Left ventricle myocardium inferior (tissue), 1 donor: ENCODE measurements at regions not wholly inside any gene's neighbourhood (a gene's known extent, or its start where the extent isn't known, plus 50 kb on each side); places are given as distances from the start of the nearest gene placed in this dataset.
"Not testable (repeated sequence)": the region's sequence is repeated elsewhere in the genome, so short reads cannot be mapped to it uniquely, and the experiment has no call there.

Experiments
- DNase-seq: peaks from one replicate; pipeline ENCODE4 v3.0.0-alpha.2; 2020
- H3K27ac ChIP-seq: fragments of 200-600 bp; replicated peaks from 2 replicates; pipeline ENCODE4 v1.8.0; 2021
- H3K27me3 ChIP-seq: fragments of 200-600 bp; 2 replicates; pipeline ENCODE4 v1.8.0; 2021; ENCODE audit warnings: low read depth
- H3K36me3 ChIP-seq: fragments of 200-600 bp; 2 replicates; pipeline ENCODE4 v1.8.0; 2021
- H3K4me1 ChIP-seq: fragments of 200-600 bp; 2 replicates; pipeline ENCODE4 v1.8.0; 2021
- H3K4me3 ChIP-seq: fragments of 200-600 bp; 2 replicates; pipeline ENCODE4 v1.8.0; 2021; ENCODE audit warnings: mild to moderate bottlenecking, moderate library complexity
- H3K9me3 ChIP-seq: fragments of 200-600 bp; replicated peaks from 2 replicates; pipeline ENCODE4 v1.8.0; 2021
- intact Hi-C: fragments of 100-400 bp; cut with micrococcal nuclease; formaldehyde crosslinking; loops from one replicate; pipeline ENCODE4 v1.11.0; 2022
- TF ChIP-seq, protein P1 (sequence below): fragments of 200-600 bp; IDR thresholded peaks from 2 replicates; pipeline ENCODE4 v1.8.0; 2021; ENCODE audit warnings: antibody characterized with exemption, mild to moderate bottlenecking, borderline replicate concordance
- donor health status: DM: no; HTN: yes; CAD: no; lungs with severe emphysema.

DNA sequence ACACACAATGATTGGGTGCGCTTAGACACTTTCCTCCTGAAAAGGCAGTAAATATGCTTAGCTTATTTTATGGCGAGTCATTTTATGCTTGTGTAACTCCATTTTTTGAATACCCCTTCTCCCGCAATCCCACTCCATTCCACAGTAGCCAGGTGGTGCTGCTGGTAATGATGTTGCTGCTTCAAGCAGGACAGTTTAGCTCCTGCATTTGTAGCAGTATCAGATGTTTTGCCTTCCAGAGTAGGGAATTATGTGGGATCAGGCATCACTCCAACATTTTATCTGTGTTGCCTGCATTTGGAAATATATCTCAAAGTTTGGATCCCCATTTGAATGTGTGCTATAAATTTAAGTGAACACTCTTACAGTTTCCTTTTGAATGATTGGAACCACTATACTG, 302.1 kb upstream of the SGO1 start:
- peaks cover 33% of the 10 kb centered on the region for H3K9me3 ChIP-seq
- H3K4me3 ChIP-seq: no peak overlapping the region
- no peaks in the 10 kb centered on the region for H3K4me1 ChIP-seq
- intact Hi-C loops: no loop called here
- no peaks in the 10 kb centered on the region for H3K36me3 ChIP-seq
- H3K27me3 ChIP-seq: no peaks in the 10 kb centered on the region
- no peak overlapping the region for H3K27ac ChIP-seq
- DNase-seq: no peak
- TF ChIP-seq, protein P1, sequence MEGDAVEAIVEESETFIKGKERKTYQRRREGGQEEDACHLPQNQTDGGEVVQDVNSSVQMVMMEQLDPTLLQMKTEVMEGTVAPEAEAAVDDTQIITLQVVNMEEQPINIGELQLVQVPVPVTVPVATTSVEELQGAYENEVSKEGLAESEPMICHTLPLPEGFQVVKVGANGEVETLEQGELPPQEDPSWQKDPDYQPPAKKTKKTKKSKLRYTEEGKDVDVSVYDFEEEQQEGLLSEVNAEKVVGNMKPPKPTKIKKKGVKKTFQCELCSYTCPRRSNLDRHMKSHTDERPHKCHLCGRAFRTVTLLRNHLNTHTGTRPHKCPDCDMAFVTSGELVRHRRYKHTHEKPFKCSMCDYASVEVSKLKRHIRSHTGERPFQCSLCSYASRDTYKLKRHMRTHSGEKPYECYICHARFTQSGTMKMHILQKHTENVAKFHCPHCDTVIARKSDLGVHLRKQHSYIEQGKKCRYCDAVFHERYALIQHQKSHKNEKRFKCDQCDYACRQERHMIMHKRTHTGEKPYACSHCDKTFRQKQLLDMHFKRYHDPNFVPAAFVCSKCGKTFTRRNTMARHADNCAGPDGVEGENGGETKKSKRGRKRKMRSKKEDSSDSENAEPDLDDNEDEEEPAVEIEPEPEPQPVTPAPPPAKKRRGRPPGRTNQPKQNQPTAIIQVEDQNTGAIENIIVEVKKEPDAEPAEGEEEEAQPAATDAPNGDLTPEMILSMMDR: no peak

GRCh38 chr3:20484126-20484525, 298.1 kb upstream of the SGO1 start:
- Histone ChIP-seq H3K9me3 (peaks cover 39% of the 10 kb centered on the region), H3K4me1 (no peaks in the 10 kb centered on the region), H3K27ac (no peak overlapping the region), H3K36me3 (no peaks in the 10 kb centered on the region), H3K27me3 (no peaks in the 10 kb centered on the region), H3K4me3 (no peak overlapping the region)
- no peak for DNase-seq
- TF ChIP-seq, protein P1: no peak
- intact Hi-C loops: no loop called here

DNA sequence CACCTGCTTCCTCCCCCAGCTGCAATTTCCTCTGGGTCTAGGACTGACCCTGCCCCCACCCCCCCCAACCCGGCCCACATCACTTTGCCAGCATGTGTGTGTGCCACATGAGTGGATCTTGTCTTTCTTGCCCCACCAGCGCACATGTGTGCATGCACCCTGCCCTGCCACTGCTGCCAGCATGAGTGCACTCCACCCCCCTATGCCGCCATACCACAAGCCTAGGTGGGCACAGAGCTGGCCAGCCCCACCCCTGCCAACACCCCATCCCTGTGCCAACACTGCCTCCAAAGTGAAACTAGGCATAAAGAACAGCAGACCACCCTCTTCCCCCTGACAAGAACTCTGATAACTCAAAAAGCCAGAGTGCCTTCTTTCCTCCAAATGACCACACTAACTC, 296.3 kb upstream of the SGO1 start:
- Histone ChIP-seq H3K27me3 (no peaks in the 10 kb centered on the region), H3K36me3 (no peaks in the 10 kb centered on the region), H3K27ac (no peak overlapping the region), H3K9me3 (peaks cover 39% of the 10 kb centered on the region), H3K4me3 (no peak overlapping the region), H3K4me1 (no peaks in the 10 kb centered on the region)
- no peak for DNase-seq
- intact Hi-C loops: no loop called here
- TF ChIP-seq, protein P1: no peak

DNA sequence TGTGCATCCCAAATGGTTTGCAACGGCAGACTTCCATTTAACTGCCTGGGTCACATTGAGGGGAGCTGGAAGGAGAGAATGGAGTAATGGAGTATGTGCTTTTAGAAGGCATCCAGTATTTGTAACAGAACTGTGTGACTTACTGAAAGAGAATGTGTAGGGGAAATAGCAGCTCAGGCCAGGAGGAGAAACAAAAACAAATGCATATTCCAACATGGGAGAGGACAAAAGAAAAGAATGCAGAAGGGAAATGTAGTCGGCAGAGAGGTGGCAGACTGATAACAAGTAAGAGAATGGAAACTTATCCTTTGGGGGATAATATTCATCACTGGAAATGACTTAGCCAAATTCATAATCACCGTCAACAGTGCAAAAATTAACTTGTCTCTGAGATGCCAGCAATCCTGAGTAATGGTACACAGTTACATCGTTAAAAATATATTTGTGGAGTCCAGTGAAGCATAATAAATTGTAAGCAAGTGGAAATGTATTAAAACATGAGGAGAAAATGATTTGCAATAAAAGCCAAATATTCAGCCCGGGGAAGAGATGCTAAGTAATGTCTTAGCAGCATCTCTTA, 294.9 kb upstream of the SGO1 start:
- no peak for DNase-seq
- TF ChIP-seq, protein P1: no peak
- Histone ChIP-seq H3K4me1 (no peaks in the 10 kb centered on the region), H3K27ac (no peak overlapping the region), H3K36me3 (no peaks in the 10 kb centered on the region), H3K4me3 (no peak overlapping the region), H3K9me3 (peaks cover 35% of the 10 kb centered on the region), H3K27me3 (no peaks in the 10 kb centered on the region)
- intact Hi-C loops: no loop called here

- H3K27ac ChIP-seq: no peak overlapping the region
- peaks cover 12% of the 10 kb centered on the region for H3K9me3 ChIP-seq
- H3K36me3 ChIP-seq: no peaks in the 10 kb centered on the region
- H3K4me3 ChIP-seq: no peak overlapping the region
- TF ChIP-seq, protein P1: no peak
- no peaks in the 10 kb centered on the region for H3K4me1 ChIP-seq
- no peak for DNase-seq
- intact Hi-C loops: no loop called here
- no peaks in the 10 kb centered on the region for H3K27me3 ChIP-seq
These were observed 292.4 kb upstream of the SGO1 start for GRCh38 chr3:20478436-20478835.

GRCh38 chr3:20464237-20464636, 278.2 kb upstream of the SGO1 start:
- H3K27me3 ChIP-seq, H3K4me1 ChIP-seq, H3K27ac ChIP-seq, H3K4me3 ChIP-seq, H3K36me3 ChIP-seq, intact Hi-C loops, DNase-seq: not testable (repeated sequence)
- peaks cover 26% of the 10 kb centered on the region for H3K9me3 ChIP-seq
